Caco-2 (cell line): ENCODE measurements at regions not wholly inside any gene's neighbourhood (a gene's known extent, or its start where the extent isn't known, plus 50 kb on each side); places are given as distances from the start of the nearest gene placed in this dataset.

ENCODE experiments used
- BruUV-seq: library from RNA; stranded (reverse); fragments of 400-500 nt; replicated peaks from 2 replicates; lab custom pipeline; 2021; lab: Mats Ljungman, UMichigan
- CTCF ChIA-PET: fragments of 300-600 bp; sonication (Branson Sonifier 250); formaldehyde crosslinking; loops from one replicate; lab custom pipeline; 2022; ENCODE audit warnings: antibody characterized with exemption; lab: Charles Lee
- POLR2A ChIA-PET: fragments of 300-600 bp; sonication (Branson Sonifier 250); formaldehyde crosslinking; loops from one replicate; lab custom pipeline; 2022; ENCODE audit warnings: antibody characterized with exemption; lab: Charles Lee
- DNase-seq, 2 experiments: peaks; one replicate each; pipeline versions ENCODE4 v3.0.0 to v3.0.0-alpha.2; 2020 to 2022
- H3K27me3 ChIP-seq: replicated peaks from 2 replicates; pipeline ENCODE4 v1.6.0; 2011; ENCODE audit warnings: low read length; ENCODE audit not compliant: control insufficient read depth, insufficient read depth
- H3K36me3 ChIP-seq: 2 replicates; pipeline ENCODE4 v1.5.1; 2011; ENCODE audit warnings: low read length; ENCODE audit not compliant: control insufficient read depth, insufficient read depth
- H3K4me1 ChIP-seq: fragments of 250-450 bp; sonication (Bioruptor Pico); 2 replicates; pipeline ENCODE4 v1.5.1; 2020; ENCODE audit warnings: mild to moderate bottlenecking
- H3K4me3 ChIP-seq: 2 replicates; pipeline ENCODE4 v1.5.1; 2011; ENCODE audit warnings: low read depth, mild to moderate bottlenecking, control low read depth, low read length
- H3K9me3 ChIP-seq: fragments of 250-450 bp; sonication (Bioruptor Pico); 2 replicates; pipeline ENCODE4 v1.5.1; 2020; ENCODE audit warnings: mild to moderate bottlenecking, moderate library complexity
- H3K27ac Mint-ChIP-seq: one replicate; pipeline ENCODE4 v1.8.0; 2022; ENCODE audit warnings: mixed read lengths; ENCODE audit not compliant: unreplicated experiment
- H3K27me3 Mint-ChIP-seq: one replicate; pipeline ENCODE4 v1.8.0; 2022; ENCODE audit warnings: mixed read lengths; ENCODE audit not compliant: insufficient read depth, unreplicated experiment
- H3K36me3 Mint-ChIP-seq: one replicate; pipeline ENCODE4 v1.8.0; 2022; ENCODE audit warnings: mild to moderate bottlenecking, mixed read lengths; ENCODE audit not compliant: insufficient read depth, unreplicated experiment
- H3K4me1 Mint-ChIP-seq: one replicate; pipeline ENCODE4 v1.8.0; 2022; ENCODE audit warnings: low read depth, mixed read lengths; ENCODE audit not compliant: unreplicated experiment
- H3K4me3 Mint-ChIP-seq: one replicate; pipeline ENCODE4 v1.8.0; 2022; ENCODE audit warnings: mild to moderate bottlenecking, moderate library complexity, mixed read lengths; ENCODE audit not compliant: unreplicated experiment
- H3K9me3 Mint-ChIP-seq: one replicate; pipeline ENCODE4 v1.8.0; 2022; ENCODE audit warnings: mixed read lengths; ENCODE audit not compliant: unreplicated experiment
- intact Hi-C: fragments of 100-400 bp; cut with micrococcal nuclease; formaldehyde crosslinking; loops from one replicate; pipeline ENCODE4 v1.10.0; 2022; ENCODE audit not compliant: unreplicated experiment
- TF ChIP-seq, protein P1 (sequence below), 2 experiments: fragments of 200-600 bp in 1 of 2; IDR thresholded peaks; 1 replicate in 1 of 2; 2 replicates in 1 of 2; pipeline versions ENCODE4 v1.5.1 to v1.8.0; 2011 to 2022; ENCODE audit warnings: antibody characterized with exemption in 1 of 2, control low read depth in 1 of 2, inconsistent platforms in 1 of 2, low read depth in 1 of 2, low read length in 1 of 2, mild to moderate bottlenecking in 1 of 2, moderate library complexity in 1 of 2; ENCODE audit not compliant: insufficient read depth in 1 of 2, severe bottlenecking in 1 of 2, unreplicated experiment in 1 of 2

DNA sequence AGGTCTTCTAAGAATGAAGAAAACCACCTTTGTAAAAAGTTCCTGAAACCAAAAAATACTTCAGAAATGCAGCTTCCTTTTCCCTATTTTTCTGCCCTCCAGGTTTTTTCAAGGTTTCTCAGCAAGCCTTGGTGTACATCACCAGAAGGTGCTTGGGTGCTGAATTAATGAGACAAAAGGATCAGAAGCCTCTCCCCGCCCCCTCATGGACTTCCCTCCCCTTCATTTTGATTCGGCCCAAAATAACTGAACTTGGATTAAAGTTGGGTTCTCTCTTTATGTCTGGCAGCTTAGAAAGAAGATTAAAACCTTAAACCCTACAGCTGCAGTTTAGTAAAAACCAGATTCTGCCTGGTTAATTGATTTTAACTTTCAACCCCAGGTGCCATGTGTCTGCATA is 121.7 kb upstream of the ERCC4 start:
- Histone ChIP-seq H3K36me3 (no peaks in the 10 kb centered on the region), H3K9me3 (no peaks in the 10 kb centered on the region), H3K27me3 (no peaks in the 10 kb centered on the region; the same call in none of the 2 replicates), H3K4me3 (no peak overlapping the region), H3K4me1 (no peaks in the 10 kb centered on the region)
- Mint-ChIP-seq H3K27me3 (peaks cover 7% of the 10 kb centered on the region), H3K4me3 (no peak overlapping the region), H3K36me3 (no peaks in the 10 kb centered on the region), H3K9me3 (no peaks in the 10 kb centered on the region), H3K4me1 (no peaks in the 10 kb centered on the region), H3K27ac (no peak overlapping the region)
- ChIA-PET POLR2A (no interaction called here), CTCF (no interaction called here)
- TF ChIP-seq, protein P1, sequence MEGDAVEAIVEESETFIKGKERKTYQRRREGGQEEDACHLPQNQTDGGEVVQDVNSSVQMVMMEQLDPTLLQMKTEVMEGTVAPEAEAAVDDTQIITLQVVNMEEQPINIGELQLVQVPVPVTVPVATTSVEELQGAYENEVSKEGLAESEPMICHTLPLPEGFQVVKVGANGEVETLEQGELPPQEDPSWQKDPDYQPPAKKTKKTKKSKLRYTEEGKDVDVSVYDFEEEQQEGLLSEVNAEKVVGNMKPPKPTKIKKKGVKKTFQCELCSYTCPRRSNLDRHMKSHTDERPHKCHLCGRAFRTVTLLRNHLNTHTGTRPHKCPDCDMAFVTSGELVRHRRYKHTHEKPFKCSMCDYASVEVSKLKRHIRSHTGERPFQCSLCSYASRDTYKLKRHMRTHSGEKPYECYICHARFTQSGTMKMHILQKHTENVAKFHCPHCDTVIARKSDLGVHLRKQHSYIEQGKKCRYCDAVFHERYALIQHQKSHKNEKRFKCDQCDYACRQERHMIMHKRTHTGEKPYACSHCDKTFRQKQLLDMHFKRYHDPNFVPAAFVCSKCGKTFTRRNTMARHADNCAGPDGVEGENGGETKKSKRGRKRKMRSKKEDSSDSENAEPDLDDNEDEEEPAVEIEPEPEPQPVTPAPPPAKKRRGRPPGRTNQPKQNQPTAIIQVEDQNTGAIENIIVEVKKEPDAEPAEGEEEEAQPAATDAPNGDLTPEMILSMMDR (IDR thresholded peaks at IDR 0.05; ENCODE audit: insufficient read depth in 1 of 2, low read depth in 1 of 2, low read length in 1 of 2, severe bottlenecking in 1 of 2, unreplicated experiment in 1 of 2) = no peak
- BruUV-seq = no TSS peak
- intact Hi-C loops = no loop called here
- no peak for DNase-seq

DNA sequence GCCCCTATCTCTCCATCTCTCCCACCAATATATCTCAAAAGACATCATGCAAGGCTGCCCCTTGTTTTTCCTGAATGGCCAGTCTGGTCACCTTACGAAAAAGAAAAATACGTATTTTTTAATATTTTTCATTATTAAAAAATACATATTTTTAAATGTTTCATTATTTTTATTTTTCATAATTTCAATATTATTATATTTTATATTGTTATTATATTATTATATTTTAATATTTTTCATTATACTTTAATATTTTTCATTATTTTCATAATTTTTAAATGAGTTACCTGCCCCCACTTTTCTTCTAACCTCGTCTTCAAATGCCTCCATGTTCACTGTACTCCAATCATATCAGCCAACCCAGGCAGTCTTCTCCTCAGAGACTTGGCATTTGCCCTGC is 116.0 kb upstream of the ERCC4 start:
- TF ChIP-seq, protein P1 (IDR thresholded peaks at IDR 0.05; ENCODE audit: insufficient read depth in 1 of 2, low read depth in 1 of 2, low read length in 1 of 2, severe bottlenecking in 1 of 2, unreplicated experiment in 1 of 2) = no peak
- Mint-ChIP-seq H3K27me3 (peaks cover 3% of the 10 kb centered on the region), H3K4me3 (no peak overlapping the region), H3K27ac (no peak overlapping the region), H3K4me1 (no peaks in the 10 kb centered on the region), H3K36me3 (no peaks in the 10 kb centered on the region), H3K9me3 (no peaks in the 10 kb centered on the region)
- no peaks in the 10 kb centered on the region for H3K36me3 ChIP-seq
- H3K4me1 ChIP-seq = no peaks in the 10 kb centered on the region
- CTCF ChIA-PET = no interaction called here
- BruUV-seq = no TSS peak
- no peaks in the 10 kb centered on the region for H3K27me3 ChIP-seq
- no peak overlapping the region for H3K4me3 ChIP-seq
- intact Hi-C loops = no loop called here
- no peak for DNase-seq
- no peaks in the 10 kb centered on the region for H3K9me3 ChIP-seq
- POLR2A ChIA-PET = no interaction called here

- Mint-ChIP-seq H3K27me3 (peaks cover 3% of the 10 kb centered on the region), H3K4me3 (no peak overlapping the region), H3K27ac (no peak overlapping the region), H3K4me1 (no peaks in the 10 kb centered on the region), H3K9me3 (no peaks in the 10 kb centered on the region), H3K36me3 (no peaks in the 10 kb centered on the region)
- H3K27me3 ChIP-seq = no peaks in the 10 kb centered on the region
- H3K4me1 ChIP-seq = no peaks in the 10 kb centered on the region
- intact Hi-C loops = no loop called here
- ChIA-PET POLR2A (no interaction called here), CTCF (no interaction called here)
- no peaks in the 10 kb centered on the region for H3K9me3 ChIP-seq
- no peak for DNase-seq
- BruUV-seq = no TSS peak
- H3K4me3 ChIP-seq = no peak overlapping the region
- TF ChIP-seq, protein P1 (IDR thresholded peaks at IDR 0.05; ENCODE audit: insufficient read depth in 1 of 2, low read depth in 1 of 2, low read length in 1 of 2, severe bottlenecking in 1 of 2, unreplicated experiment in 1 of 2) = no peak
- H3K36me3 ChIP-seq = no peaks in the 10 kb centered on the region
Observed at GRCh38 chr16:13805951-13806350, 114.0 kb upstream of the ERCC4 start.
